Peyer's patch (tissue), 4 donors: ENCODE measurements at regions not wholly inside any gene's neighbourhood (a gene's known extent, or its start where the extent isn't known, plus 50 kb on each side); places are given as distances from the start of the nearest gene placed in this dataset.

Experiments
- DNase-seq, 3 donors: peaks; one replicate each; pipeline ENCODE4 v3.0.0-alpha.2; 2017 to 2019
- H3K27ac ChIP-seq, 4 donors: fragments of 200-600 bp; sonication (generic); one replicate each; pipeline ENCODE4 v1.5.1; 2016 to 2019
- H3K27me3 ChIP-seq, 2 donors: fragments of 200-600 bp; sonication (generic); one replicate each; pipeline ENCODE4 v1.5.1; 2019
- H3K36me3 ChIP-seq, 3 donors: fragments of 200-600 bp; sonication (generic); one replicate each; pipeline ENCODE4 v1.5.1; 2016 to 2019
- H3K4me1 ChIP-seq, 4 donors: fragments of 200-600 bp; sonication (generic); one replicate each; pipeline ENCODE4 v1.5.1; 2016 to 2019
- H3K4me3 ChIP-seq, 4 donors: fragments of 200-600 bp; sonication (generic); 1 replicate in 3 of 4; 2 replicates in 1 of 4; pipeline ENCODE4 v1.5.1; 2016 to 2019; ENCODE audit warnings: mild to moderate bottlenecking in 1 of 4
- H3K9me3 ChIP-seq, 4 donors: fragments of 200-600 bp; sonication (generic); one replicate each; pipeline ENCODE4 v1.5.1; 2016 to 2019; ENCODE audit warnings: mild to moderate bottlenecking in 1 of 4
- POLR2A ChIP-seq, 2 donors: fragments of 450-650 bp; IDR thresholded peaks; one replicate each; pipeline ENCODE4 v1.5.1; 2017; ENCODE audit warnings: antibody characterized with exemption in 2 of 2, mild to moderate bottlenecking in 2 of 2, moderate library complexity in 2 of 2
- TF ChIP-seq, protein P1 (sequence below), 6 experiments: fragments of 450-650 bp in 4 of 6; fragments of 200-600 bp in 2 of 6; sonication (generic) in 1 of 6; IDR thresholded peaks; one replicate each; pipeline ENCODE4 v1.5.1; 2017 to 2019; ENCODE audit warnings: antibody characterized with exemption in 6 of 6, mild to moderate bottlenecking in 3 of 6, moderate library complexity in 1 of 6

DNA sequence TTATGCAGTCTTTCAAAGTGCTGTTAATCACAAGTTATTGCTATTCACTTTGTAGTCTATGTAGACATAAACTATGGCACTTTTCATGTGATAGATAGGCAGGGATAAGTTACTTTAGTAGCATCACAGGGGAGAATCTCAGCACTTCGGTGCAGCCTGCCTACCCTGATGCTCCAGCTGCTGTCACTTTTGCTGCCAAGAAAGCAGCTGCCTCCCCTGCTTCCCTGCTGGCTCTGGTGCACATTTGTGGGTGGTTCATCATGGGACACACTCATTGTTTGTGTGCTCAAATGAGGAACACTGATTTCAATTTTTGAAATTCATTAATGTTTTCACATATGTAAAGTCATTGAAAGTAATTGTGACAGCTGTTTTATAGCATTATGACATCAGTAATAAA is 272.6 kb downstream of the S1PR1 start:
- Histone ChIP-seq H3K27me3 (no peaks in the 10 kb centered on the region), H3K4me3 (no peak overlapping the region), H3K27ac (no peak overlapping the region), H3K9me3 (no peaks in the 10 kb centered on the region), H3K4me1 (no peaks in the 10 kb centered on the region), H3K36me3 (no peaks in the 10 kb centered on the region)
- TF ChIP-seq, protein P1, sequence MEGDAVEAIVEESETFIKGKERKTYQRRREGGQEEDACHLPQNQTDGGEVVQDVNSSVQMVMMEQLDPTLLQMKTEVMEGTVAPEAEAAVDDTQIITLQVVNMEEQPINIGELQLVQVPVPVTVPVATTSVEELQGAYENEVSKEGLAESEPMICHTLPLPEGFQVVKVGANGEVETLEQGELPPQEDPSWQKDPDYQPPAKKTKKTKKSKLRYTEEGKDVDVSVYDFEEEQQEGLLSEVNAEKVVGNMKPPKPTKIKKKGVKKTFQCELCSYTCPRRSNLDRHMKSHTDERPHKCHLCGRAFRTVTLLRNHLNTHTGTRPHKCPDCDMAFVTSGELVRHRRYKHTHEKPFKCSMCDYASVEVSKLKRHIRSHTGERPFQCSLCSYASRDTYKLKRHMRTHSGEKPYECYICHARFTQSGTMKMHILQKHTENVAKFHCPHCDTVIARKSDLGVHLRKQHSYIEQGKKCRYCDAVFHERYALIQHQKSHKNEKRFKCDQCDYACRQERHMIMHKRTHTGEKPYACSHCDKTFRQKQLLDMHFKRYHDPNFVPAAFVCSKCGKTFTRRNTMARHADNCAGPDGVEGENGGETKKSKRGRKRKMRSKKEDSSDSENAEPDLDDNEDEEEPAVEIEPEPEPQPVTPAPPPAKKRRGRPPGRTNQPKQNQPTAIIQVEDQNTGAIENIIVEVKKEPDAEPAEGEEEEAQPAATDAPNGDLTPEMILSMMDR (IDR thresholded peaks at IDR 0.05) = no peak
- no peak for TF ChIP-seq POLR2A (IDR thresholded peaks at IDR 0.05)
- DNase-seq = no peak

DNA sequence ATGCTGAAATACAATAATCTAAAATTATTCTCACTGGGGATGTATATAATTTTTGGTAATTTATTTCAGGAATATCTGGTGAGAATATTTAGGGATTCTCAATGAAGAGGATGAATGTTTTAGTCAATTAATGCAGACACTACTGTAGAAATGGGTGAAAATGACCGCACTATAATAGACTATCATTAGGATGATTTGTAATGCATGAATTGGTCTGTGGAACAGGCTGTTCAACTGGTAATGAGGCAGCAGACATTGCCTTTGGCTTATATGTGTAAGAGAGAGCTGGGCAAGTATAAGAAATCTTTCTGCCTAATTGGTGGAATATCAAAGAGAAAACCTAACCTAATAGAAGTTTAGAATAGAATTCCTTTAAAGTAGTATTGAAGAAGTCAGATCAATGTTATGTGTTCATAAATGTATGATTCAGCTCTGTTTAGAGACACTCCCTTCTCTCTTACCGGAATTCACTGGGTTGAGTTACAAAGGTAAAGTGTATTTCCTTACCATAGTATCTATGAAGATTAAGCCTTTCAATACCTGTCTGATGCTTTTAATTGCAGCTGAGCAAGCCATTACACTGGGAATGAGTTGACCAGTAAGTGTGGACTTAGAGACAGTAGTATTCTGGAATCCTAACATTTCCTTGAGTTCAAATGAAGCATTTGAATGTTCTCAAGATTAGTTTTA is 274.5 kb downstream of the S1PR1 start:
- TF ChIP-seq POLR2A (IDR thresholded peaks at IDR 0.05) = no peak
- TF ChIP-seq, protein P1 (IDR thresholded peaks at IDR 0.05) = no peak
- DNase-seq = no peak
- H3K27me3 ChIP-seq = no peaks in the 10 kb centered on the region
- H3K36me3 ChIP-seq = no peaks in the 10 kb centered on the region
- H3K27ac ChIP-seq = peak overlapping the region in 1 of 4 donors; percentile 45
- no peaks in the 10 kb centered on the region for H3K4me1 ChIP-seq
- H3K4me3 ChIP-seq = no peak overlapping the region
- no peaks in the 10 kb centered on the region for H3K9me3 ChIP-seq

DNA sequence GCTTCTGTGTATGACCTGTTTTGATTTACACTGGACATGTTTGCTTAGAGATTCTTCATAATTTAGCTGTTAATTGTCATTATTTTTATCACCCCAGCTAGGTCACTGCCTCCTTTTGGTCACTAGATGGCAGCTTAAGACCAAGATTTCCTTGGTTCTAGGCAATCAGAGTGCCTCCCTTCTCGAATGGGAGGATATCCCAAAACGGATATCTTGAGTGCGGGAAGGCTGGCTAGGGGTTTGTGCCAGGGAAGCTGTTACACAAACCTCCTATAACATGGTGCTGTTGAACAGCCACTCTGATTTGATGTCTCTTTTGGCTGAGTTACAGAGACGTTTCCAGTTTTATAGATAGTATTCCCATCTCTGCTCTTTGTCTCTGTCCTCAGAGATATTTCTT is 283.5 kb downstream of the S1PR1 start:
- TF ChIP-seq, protein P1 (IDR thresholded peaks at IDR 0.05) = peak in 5 of 6 experiments; percentile 2 to 87 (median 84)
- no peak for TF ChIP-seq POLR2A (IDR thresholded peaks at IDR 0.05)
- Histone ChIP-seq H3K4me1 (peaks cover 0 to 7% (median 0%) of the 10 kb centered on the region in 4 donors), H3K4me3 (no peak overlapping the region), H3K9me3 (no peaks in the 10 kb centered on the region), H3K27me3 (no peaks in the 10 kb centered on the region), H3K36me3 (no peaks in the 10 kb centered on the region), H3K27ac (no peak overlapping the region)
- peak in 1 of 3 donors; percentile 60 for DNase-seq

DNA sequence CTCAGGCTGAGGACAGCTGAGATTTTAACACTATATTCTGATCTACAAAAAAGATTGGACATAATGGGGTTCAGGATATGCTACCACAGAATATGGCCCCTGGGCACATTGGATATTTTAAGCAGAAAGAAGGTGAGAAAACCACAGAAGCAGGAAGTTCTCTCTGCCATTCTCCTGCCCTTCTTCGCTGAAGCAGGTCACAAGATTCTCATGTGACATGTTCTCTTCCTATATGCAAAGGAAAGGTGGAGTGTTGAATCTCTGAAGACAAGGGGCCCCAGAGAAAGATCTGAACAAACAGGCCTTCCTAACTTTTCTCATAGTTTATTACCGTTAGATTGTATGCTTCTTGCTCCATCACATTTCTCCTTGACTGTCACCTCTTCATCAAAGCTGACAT is 285.7 kb downstream of the S1PR1 start:
- no peak for DNase-seq
- no peak for TF ChIP-seq POLR2A (IDR thresholded peaks at IDR 0.05)
- TF ChIP-seq, protein P1 (IDR thresholded peaks at IDR 0.05) = no peak
- H3K9me3 ChIP-seq = no peaks in the 10 kb centered on the region
- no peak overlapping the region for H3K4me3 ChIP-seq
- no peak overlapping the region for H3K27ac ChIP-seq
- H3K36me3 ChIP-seq = no peaks in the 10 kb centered on the region
- peaks cover 0 to 7% (median 0%) of the 10 kb centered on the region in 4 donors for H3K4me1 ChIP-seq
- no peaks in the 10 kb centered on the region for H3K27me3 ChIP-seq

DNA sequence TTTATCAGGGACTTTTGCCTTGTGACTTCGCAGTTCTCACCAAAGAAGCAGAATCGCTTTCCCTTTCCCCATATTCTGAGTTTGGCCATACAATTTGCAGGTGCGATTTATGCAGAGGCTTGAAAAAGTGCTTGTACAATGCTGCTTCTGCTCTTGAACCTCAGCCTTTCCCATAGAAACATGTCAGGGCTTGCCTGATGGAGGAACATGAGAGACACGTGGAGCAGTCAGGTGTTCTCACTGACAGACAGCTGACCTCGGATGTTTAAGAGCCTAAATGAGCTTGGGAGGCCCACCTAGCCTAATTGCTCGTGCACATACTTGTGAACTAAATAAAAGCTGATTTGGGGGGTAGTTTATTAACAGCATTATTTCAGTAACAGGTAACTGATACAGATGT is 290.0 kb downstream of the S1PR1 start:
- no peaks in the 10 kb centered on the region for H3K9me3 ChIP-seq
- no peak for DNase-seq
- H3K4me1 ChIP-seq = peaks cover 0 to 7% (median 0%) of the 10 kb centered on the region in 4 donors
- H3K4me3 ChIP-seq = no peak overlapping the region
- no peak overlapping the region for H3K27ac ChIP-seq
- H3K27me3 ChIP-seq = no peaks in the 10 kb centered on the region
- no peak for TF ChIP-seq POLR2A (IDR thresholded peaks at IDR 0.05)
- TF ChIP-seq, protein P1 (IDR thresholded peaks at IDR 0.05) = no peak
- no peaks in the 10 kb centered on the region for H3K36me3 ChIP-seq
